ENCODE measurements at regions not wholly inside any gene's neighbourhood (a gene's known extent, or its start where the extent isn't known, plus 50 kb on each side); places are given as distances from the start of the nearest gene placed in this dataset.

GRCh38 chr20:52577696-52578095 lies 386.1 kb upstream of the ZFP64 start:
- no peak for TF ChIP-seq CTCF (IDR thresholded peaks at IDR 0.05; ENCODE audit: low read depth, low read length, missing input control)
- no peak for TF ChIP-seq MAX (IDR thresholded peaks at IDR 0.05)
- TF ChIP-seq HNF4A (conservative IDR thresholded peaks at IDR 0.05), result no peak
- TF ChIP-seq FOXA1 (IDR thresholded peaks at IDR 0.05), result no peak
- no peak for TF ChIP-seq RAD21 (IDR thresholded peaks at IDR 0.05)
- no peak for TF ChIP-seq ZBTB33 (IDR thresholded peaks at IDR 0.05)
- no peak for TF ChIP-seq NR2F2 (IDR thresholded peaks at IDR 0.05)
- TF ChIP-seq YY1 (IDR thresholded peaks at IDR 0.05), result no peak
- TF ChIP-seq GABPA (IDR thresholded peaks at IDR 0.05 in 1 of 2, conservative IDR thresholded peaks at IDR 0.05 in 1 of 2), result no peak
- no peak for TF ChIP-seq EGR1 (IDR thresholded peaks at IDR 0.05; ENCODE audit: low read depth in 2 of 2)
- TF ChIP-seq REST (IDR thresholded peaks at IDR 0.05), result no peak
- no peak for TF ChIP-seq RXRA (IDR thresholded peaks at IDR 0.05)
- no peak for TF ChIP-seq ATF3 (IDR thresholded peaks at IDR 0.05)
